ENCODE measurements at regions not wholly inside any gene's neighbourhood (a gene's known extent, or its start where the extent isn't known, plus 50 kb on each side); places are given as distances from the start of the nearest gene placed in this dataset.

- TF ChIP-seq CTCF (IDR thresholded peaks at IDR 0.05; ENCODE audit: extremely low read depth, missing control alignments), result no peak
- no peak for DNase-seq (ENCODE audit: low spot score)
Observed at GRCh38 chr2:137800386-137800785, 163.9 kb upstream of the HNMT start.

GRCh38 chr2:137801228-137801627, 163.0 kb upstream of the HNMT start:
- TF ChIP-seq CTCF (IDR thresholded peaks at IDR 0.05; ENCODE audit: extremely low read depth, missing control alignments), result no peak

DNA sequence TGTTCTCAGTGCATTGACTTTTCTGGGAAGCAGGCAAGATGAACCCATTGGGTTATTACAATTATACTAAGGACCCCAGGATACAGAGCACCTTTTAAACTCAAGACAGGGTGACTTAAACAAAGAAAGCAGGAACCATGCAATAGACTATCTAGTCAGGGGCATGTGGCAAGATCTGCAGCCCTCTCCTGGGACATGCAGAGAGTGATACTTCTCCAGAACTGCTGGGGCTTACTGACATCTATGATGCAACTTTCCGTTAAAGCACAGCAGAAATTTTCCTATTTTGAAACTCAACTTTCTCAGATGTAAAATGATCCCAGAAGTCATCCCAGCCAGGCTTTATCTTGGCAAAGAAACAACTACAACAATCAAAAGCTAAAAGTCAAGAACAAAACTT, 162.2 kb upstream of the HNMT start:
- DNase-seq (ENCODE audit: low spot score), result no peak
- TF ChIP-seq CTCF (IDR thresholded peaks at IDR 0.05; ENCODE audit: extremely low read depth, missing control alignments), result no peak

More at GRCh38 chr2:137801228-137801627, 163.0 kb upstream of the HNMT start:
- DNase-seq (ENCODE audit: low spot score), result no peak

- no peak for TF ChIP-seq CTCF (IDR thresholded peaks at IDR 0.05; ENCODE audit: extremely low read depth, missing control alignments)
- DNase-seq (ENCODE audit: low spot score), result no peak
Observed at GRCh38 chr2:137806068-137806805, 158.0 kb upstream of the HNMT start.

DNA sequence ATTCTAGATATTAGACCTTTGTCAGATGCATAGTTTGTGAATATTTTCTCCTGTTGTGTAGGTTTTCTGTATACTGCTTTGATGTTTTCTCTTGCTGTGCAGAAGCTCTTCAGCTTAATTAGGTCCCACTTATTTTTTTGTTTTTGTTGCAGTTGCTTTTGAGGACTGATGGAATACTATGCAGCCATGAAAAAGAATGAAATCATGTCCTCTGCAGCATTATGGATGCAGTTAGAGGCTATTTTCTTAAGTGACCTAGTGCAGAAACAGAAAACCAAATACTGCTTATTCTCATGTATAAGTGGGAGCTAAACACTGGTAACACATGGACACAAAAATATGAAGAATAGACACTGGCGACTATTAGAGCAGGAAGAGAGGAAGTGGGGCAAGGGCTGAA, 155.0 kb upstream of the HNMT start:
- no peak for DNase-seq (ENCODE audit: low spot score)
- TF ChIP-seq CTCF (IDR thresholded peaks at IDR 0.05; ENCODE audit: extremely low read depth, missing control alignments), result no peak

GRCh38 chr2:137809837-137810236, 154.4 kb upstream of the HNMT start:
- TF ChIP-seq CTCF (IDR thresholded peaks at IDR 0.05; ENCODE audit: extremely low read depth, missing control alignments), result no peak
- DNase-seq (ENCODE audit: low spot score), result no peak

GRCh38 chr2:137812517-137812916, 151.8 kb upstream of the HNMT start:
- no peak for TF ChIP-seq CTCF (IDR thresholded peaks at IDR 0.05; ENCODE audit: extremely low read depth, missing control alignments)
- no peak for DNase-seq (ENCODE audit: low spot score)

All from GM20000 (cell line).